ENCODE measurements at regions not wholly inside any gene's neighbourhood (a gene's known extent, or its start where the extent isn't known, plus 50 kb on each side); places are given as distances from the start of the nearest gene placed in this dataset.

DNA sequence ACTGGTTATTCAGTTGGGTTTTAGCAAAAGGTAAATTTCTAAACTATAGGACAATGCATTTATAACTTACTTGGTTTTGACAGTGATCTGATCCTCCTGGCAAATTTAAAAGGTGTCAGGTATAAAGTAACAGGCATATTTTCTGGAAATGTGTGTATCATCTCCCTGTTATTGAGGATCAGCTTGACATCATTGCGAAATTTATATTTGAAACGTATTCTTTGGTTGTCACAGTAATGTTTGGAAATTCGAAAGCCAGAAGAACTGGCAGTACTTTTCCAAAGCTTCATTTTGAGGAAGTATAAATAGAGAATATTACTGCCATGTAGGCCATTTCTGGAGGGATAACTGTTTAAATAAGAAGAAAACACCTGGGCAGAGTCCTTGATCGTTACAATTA is 422.2 kb upstream of the NRXN1 start:
- no peaks in the 10 kb centered on the region for H3K36me3 ChIP-seq (replicated peaks; ENCODE audit: insufficient read depth, low read depth)
- no peaks in the 10 kb centered on the region for H3K79me2 ChIP-seq
- 82% methylated on average over 4 of the region's 4 CpGs for WGBS (ENCODE audit: low lambda C conversion rate, missing lambda C conversion rate)
- H3K4me3 ChIP-seq, result no peak overlapping the region
- H2AFZ ChIP-seq, result no peak overlapping the region
- H4K20me1 ChIP-seq (ENCODE audit: insufficient read depth, poor library complexity, severe bottlenecking), result no peaks in the 10 kb centered on the region
- H3K9me2 ChIP-seq (replicated peaks; ENCODE audit: insufficient read depth), result no peaks in the 10 kb centered on the region
- H3K9me3 ChIP-seq (ENCODE audit: low read depth), result no peaks in the 10 kb centered on the region
- no peak overlapping the region for H3K4me2 ChIP-seq
- TF ChIP-seq, protein P1, sequence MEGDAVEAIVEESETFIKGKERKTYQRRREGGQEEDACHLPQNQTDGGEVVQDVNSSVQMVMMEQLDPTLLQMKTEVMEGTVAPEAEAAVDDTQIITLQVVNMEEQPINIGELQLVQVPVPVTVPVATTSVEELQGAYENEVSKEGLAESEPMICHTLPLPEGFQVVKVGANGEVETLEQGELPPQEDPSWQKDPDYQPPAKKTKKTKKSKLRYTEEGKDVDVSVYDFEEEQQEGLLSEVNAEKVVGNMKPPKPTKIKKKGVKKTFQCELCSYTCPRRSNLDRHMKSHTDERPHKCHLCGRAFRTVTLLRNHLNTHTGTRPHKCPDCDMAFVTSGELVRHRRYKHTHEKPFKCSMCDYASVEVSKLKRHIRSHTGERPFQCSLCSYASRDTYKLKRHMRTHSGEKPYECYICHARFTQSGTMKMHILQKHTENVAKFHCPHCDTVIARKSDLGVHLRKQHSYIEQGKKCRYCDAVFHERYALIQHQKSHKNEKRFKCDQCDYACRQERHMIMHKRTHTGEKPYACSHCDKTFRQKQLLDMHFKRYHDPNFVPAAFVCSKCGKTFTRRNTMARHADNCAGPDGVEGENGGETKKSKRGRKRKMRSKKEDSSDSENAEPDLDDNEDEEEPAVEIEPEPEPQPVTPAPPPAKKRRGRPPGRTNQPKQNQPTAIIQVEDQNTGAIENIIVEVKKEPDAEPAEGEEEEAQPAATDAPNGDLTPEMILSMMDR (IDR thresholded peaks at IDR 0.05; ENCODE audit: poor library complexity), result no peak
- TF ChIP-seq EZH2phosphoT487 (IDR thresholded peaks at IDR 0.05; ENCODE audit: low read depth, severe bottlenecking, unreplicated experiment), result no peak
- TF ChIP-seq EZH2 (IDR thresholded peaks at IDR 0.05; ENCODE audit: borderline replicate concordance), result no peak
- H3K27ac ChIP-seq, result no peak overlapping the region
- H3K4me1 ChIP-seq (ENCODE audit: insufficient read depth), result no peaks in the 10 kb centered on the region
- H3K27me3 ChIP-seq, result no peaks in the 10 kb centered on the region
- no peak for DNase-seq (ENCODE audit: low spot score)

DNA sequence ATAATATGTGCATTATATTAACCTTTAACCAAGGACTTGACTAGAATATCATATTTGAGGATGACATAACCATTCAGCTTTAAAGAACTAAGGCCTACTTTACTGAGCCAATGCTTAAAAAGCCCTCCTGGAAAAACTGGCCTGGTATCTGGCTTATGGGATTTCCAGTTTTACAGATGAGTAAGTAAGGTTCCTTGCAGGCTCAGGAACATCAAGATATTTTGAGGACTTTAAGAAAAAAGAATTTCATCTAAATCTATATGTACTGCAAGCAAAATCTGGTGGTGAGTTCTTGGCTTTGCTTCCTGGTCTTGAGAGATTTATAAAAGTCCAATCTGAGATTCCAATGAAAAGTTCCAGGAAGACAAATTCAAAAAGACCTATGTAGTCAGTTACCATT is 417.0 kb upstream of the NRXN1 start:
- H3K4me1 ChIP-seq (ENCODE audit: insufficient read depth), result no peaks in the 10 kb centered on the region
- no peak overlapping the region for H2AFZ ChIP-seq
- DNase-seq (ENCODE audit: low spot score), result no peak
- no peaks in the 10 kb centered on the region for H3K27me3 ChIP-seq
- no peak overlapping the region for H3K4me3 ChIP-seq
- TF ChIP-seq EZH2phosphoT487 (IDR thresholded peaks at IDR 0.05; ENCODE audit: low read depth, severe bottlenecking, unreplicated experiment) (no peak), EZH2 (IDR thresholded peaks at IDR 0.05; ENCODE audit: borderline replicate concordance) (no peak)
- TF ChIP-seq, protein P1 (IDR thresholded peaks at IDR 0.05; ENCODE audit: poor library complexity), result no peak
- no peaks in the 10 kb centered on the region for H3K79me2 ChIP-seq
- H3K36me3 ChIP-seq (replicated peaks; ENCODE audit: insufficient read depth, low read depth), result no peaks in the 10 kb centered on the region
- H3K9me3 ChIP-seq (ENCODE audit: low read depth), result no peaks in the 10 kb centered on the region
- H3K27ac ChIP-seq, result no peak overlapping the region
- no peak overlapping the region for H3K4me2 ChIP-seq
- H4K20me1 ChIP-seq (ENCODE audit: insufficient read depth, poor library complexity, severe bottlenecking), result no peaks in the 10 kb centered on the region
- no peaks in the 10 kb centered on the region for H3K9me2 ChIP-seq (replicated peaks; ENCODE audit: insufficient read depth)

DNA sequence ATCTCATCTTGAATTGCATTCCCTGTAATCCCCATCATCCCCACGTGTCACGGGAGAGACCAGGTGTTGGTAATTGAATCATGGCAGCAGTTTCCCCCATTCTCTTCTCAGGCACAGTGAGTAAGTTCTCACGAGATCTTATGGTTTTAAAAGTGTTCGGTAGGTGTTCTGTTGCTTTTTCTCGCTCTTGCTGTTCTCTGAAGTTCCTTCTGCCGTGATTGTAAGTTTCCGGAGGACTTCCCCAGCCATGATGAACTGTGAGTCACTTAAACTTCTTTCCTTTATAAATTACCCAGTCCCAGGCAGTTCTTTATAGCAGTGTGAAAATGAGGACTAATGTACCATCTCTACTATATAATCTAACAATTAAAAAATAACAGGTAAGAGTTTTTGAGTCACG is 409.9 kb upstream of the NRXN1 start:
- TF ChIP-seq EZH2 (IDR thresholded peaks at IDR 0.05; ENCODE audit: borderline replicate concordance), result no peak
- no peak for TF ChIP-seq EZH2phosphoT487 (IDR thresholded peaks at IDR 0.05; ENCODE audit: low read depth, severe bottlenecking, unreplicated experiment)
- TF ChIP-seq, protein P1 (IDR thresholded peaks at IDR 0.05; ENCODE audit: poor library complexity), result no peak
- no peaks in the 10 kb centered on the region for H3K27me3 ChIP-seq
- no peaks in the 10 kb centered on the region for H3K79me2 ChIP-seq
- H3K4me3 ChIP-seq, result no peak overlapping the region
- H3K9me3 ChIP-seq (ENCODE audit: low read depth), result no peaks in the 10 kb centered on the region
- no peaks in the 10 kb centered on the region for H3K4me1 ChIP-seq (ENCODE audit: insufficient read depth)
- no peak overlapping the region for H3K27ac ChIP-seq
- H3K36me3 ChIP-seq (replicated peaks; ENCODE audit: insufficient read depth, low read depth), result no peaks in the 10 kb centered on the region
- H3K9me2 ChIP-seq (replicated peaks; ENCODE audit: insufficient read depth), result no peaks in the 10 kb centered on the region
- DNase-seq (ENCODE audit: low spot score), result no peak
- no peaks in the 10 kb centered on the region for H4K20me1 ChIP-seq (ENCODE audit: insufficient read depth, poor library complexity, severe bottlenecking)
- WGBS (ENCODE audit: low lambda C conversion rate, missing lambda C conversion rate), result 88% methylated on average over 8 of the region's 8 CpGs
- no peak overlapping the region for H2AFZ ChIP-seq
- H3K4me2 ChIP-seq, result no peak overlapping the region

DNA sequence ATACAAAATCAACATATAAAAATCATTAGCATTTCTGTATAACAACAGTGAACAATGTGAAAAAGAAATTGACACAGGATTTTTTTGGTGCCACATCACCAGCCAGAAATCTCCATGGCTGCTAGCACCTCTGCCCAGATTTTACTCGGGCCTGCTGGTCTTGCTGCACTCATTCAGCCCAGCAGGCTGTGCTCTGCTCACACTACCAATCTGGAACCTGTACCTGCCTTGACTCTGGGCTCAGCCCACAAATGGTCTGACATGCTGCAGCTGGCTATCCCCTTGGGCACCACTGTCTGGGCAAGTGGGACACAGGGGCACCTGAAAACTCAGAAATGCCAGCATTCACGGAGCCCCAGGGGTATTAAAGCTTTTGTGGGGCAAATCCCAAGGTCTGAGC is 392.5 kb upstream of the NRXN1 start:
- Histone ChIP-seq H3K9me2 (replicated peaks; ENCODE audit: insufficient read depth) (no peaks in the 10 kb centered on the region), H3K36me3 (replicated peaks; ENCODE audit: insufficient read depth, low read depth) (no peaks in the 10 kb centered on the region), H3K9me3 (ENCODE audit: low read depth) (no peaks in the 10 kb centered on the region), H3K27ac (no peak overlapping the region), H2AFZ (no peak overlapping the region), H3K4me1 (ENCODE audit: insufficient read depth) (no peaks in the 10 kb centered on the region), H3K79me2 (no peaks in the 10 kb centered on the region), H4K20me1 (ENCODE audit: insufficient read depth, poor library complexity, severe bottlenecking) (no peaks in the 10 kb centered on the region), H3K4me2 (no peak overlapping the region), H3K4me3 (no peak overlapping the region), H3K27me3 (no peaks in the 10 kb centered on the region)
- 57% methylated on average over 2 of the region's 2 CpGs for WGBS (ENCODE audit: low lambda C conversion rate, missing lambda C conversion rate)
- TF ChIP-seq, protein P1 (IDR thresholded peaks at IDR 0.05; ENCODE audit: poor library complexity), result peak; percentile 15
- TF ChIP-seq EZH2 (IDR thresholded peaks at IDR 0.05; ENCODE audit: borderline replicate concordance), result no peak
- TF ChIP-seq EZH2phosphoT487 (IDR thresholded peaks at IDR 0.05; ENCODE audit: low read depth, severe bottlenecking, unreplicated experiment), result no peak
- peak; percentile 8 for DNase-seq (ENCODE audit: low spot score)
